ENCODE measurements at regions not wholly inside any gene's neighbourhood (a gene's known extent, or its start where the extent isn't known, plus 50 kb on each side); places are given as distances from the start of the nearest gene placed in this dataset.

DNA sequence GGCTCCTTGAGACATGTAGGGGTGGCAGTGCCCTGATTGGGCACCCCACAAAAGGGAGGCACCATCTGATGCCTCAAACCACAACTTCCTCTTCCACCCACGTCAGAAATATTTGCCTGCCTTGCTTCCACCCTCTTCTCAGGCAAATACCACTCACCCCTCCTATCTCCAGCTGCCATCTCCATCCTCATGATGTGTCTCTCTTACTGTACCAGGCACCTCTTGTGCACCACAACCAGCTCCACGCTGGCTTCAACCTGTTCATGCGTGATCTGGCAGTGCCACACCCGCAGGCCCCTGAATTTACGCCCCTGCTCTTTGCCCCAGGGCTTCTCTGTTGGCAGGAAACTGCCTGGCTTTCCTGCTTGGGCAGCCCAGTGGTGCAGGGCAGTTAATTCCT lies 87.8 kb upstream of the HSPA9 start:
- Histone ChIP-seq H3K4me3 (no peak overlapping the region), H3K4me1 (no peaks in the 10 kb centered on the region), H3K36me3 (no peaks in the 10 kb centered on the region), H3K9me3 (no peaks in the 10 kb centered on the region), H3K27ac (no peak overlapping the region), H3K27me3 (no peaks in the 10 kb centered on the region)
- intact Hi-C loops (cut with DNase I) = no loop called here
- peak in 1 of 2 donors; percentile 52 for DNase-seq (ENCODE audit: low spot score in 2 of 2)
- TF ChIP-seq, protein P1, sequence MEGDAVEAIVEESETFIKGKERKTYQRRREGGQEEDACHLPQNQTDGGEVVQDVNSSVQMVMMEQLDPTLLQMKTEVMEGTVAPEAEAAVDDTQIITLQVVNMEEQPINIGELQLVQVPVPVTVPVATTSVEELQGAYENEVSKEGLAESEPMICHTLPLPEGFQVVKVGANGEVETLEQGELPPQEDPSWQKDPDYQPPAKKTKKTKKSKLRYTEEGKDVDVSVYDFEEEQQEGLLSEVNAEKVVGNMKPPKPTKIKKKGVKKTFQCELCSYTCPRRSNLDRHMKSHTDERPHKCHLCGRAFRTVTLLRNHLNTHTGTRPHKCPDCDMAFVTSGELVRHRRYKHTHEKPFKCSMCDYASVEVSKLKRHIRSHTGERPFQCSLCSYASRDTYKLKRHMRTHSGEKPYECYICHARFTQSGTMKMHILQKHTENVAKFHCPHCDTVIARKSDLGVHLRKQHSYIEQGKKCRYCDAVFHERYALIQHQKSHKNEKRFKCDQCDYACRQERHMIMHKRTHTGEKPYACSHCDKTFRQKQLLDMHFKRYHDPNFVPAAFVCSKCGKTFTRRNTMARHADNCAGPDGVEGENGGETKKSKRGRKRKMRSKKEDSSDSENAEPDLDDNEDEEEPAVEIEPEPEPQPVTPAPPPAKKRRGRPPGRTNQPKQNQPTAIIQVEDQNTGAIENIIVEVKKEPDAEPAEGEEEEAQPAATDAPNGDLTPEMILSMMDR (IDR thresholded peaks at IDR 0.05) = no peak

DNA sequence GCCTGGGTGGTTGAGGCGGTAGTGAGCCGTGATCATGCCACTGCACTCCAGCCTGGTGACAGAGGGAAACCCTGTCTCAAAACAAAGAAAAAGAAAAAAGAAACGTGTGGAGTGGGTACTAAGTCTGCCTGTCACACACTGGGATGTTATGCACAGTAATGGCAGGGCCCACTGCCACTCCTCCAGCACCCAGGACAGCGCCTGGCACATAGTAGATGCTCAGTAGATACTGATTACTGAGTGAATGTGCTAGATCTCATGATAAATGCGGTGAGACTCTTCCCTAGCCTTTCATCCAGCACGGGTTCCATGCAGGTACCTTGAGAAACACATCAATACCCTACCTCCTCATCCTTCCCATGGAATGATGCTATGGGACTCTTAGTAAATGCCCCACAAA lies 87.4 kb upstream of the HSPA9 start:
- intact Hi-C loops (cut with DNase I) = no loop called here
- Histone ChIP-seq H3K36me3 (no peaks in the 10 kb centered on the region), H3K27me3 (no peaks in the 10 kb centered on the region), H3K4me1 (no peaks in the 10 kb centered on the region), H3K27ac (no peak overlapping the region), H3K4me3 (no peak overlapping the region), H3K9me3 (no peaks in the 10 kb centered on the region)
- TF ChIP-seq, protein P1 (IDR thresholded peaks at IDR 0.05) = no peak
- peak in 1 of 2 donors; percentile 49 for DNase-seq (ENCODE audit: low spot score in 2 of 2)

- no peak overlapping the region for H3K4me3 ChIP-seq
- intact Hi-C loops (cut with DNase I) = no loop called here
- H3K36me3 ChIP-seq = no peaks in the 10 kb centered on the region
- DNase-seq (ENCODE audit: low spot score in 2 of 2) = peak in 1 of 2 donors; percentile 38
- no peaks in the 10 kb centered on the region for H3K4me1 ChIP-seq
- H3K27ac ChIP-seq = no peak overlapping the region
- no peaks in the 10 kb centered on the region for H3K27me3 ChIP-seq
- H3K9me3 ChIP-seq = no peaks in the 10 kb centered on the region
- TF ChIP-seq, protein P1 (IDR thresholded peaks at IDR 0.05) = no peak
Measured at GRCh38 chr5:138661991-138662434, 86.8 kb upstream of the HSPA9 start.

DNA sequence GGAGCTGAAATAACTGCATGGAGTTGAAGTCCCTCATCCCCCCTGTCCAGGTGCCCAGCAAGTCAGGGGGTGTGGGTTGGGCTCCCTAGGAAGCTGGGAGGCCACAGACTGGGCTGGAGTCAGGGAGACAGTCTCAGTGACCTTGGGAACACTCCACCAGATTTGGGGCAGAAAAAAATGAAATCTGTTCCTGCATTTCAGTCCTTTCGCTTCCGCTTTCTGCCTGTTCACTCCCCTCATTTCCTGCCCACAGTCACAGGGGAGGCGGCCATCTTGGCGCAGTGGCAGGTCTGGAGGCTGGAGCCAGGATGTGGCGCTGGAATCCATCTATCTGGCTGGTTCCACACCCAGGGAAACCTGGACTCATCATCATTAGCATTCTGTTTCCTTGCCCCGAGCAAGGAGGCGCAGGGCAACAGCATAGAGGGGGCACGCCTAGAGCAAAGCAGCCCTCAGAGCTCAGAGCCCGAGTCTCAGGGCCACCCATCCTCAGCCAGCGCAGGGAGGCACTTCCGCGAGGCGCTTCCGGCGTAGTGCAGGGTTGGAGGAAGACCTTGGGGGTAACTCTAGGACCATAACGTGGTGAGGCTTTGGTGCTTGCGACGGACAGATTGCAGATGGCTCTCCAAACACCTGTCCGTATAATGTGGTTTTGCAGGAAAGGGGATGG lies 86.2 kb upstream of the HSPA9 start:
- Histone ChIP-seq H3K4me1 (no peaks in the 10 kb centered on the region), H3K9me3 (no peaks in the 10 kb centered on the region), H3K27ac (no peak overlapping the region), H3K36me3 (no peaks in the 10 kb centered on the region), H3K4me3 (no peak overlapping the region), H3K27me3 (no peaks in the 10 kb centered on the region)
- TF ChIP-seq, protein P1 (IDR thresholded peaks at IDR 0.05) = no peak
- DNase-seq (ENCODE audit: low spot score in 2 of 2) = peak in 1 of 2 donors; percentile 24
- intact Hi-C loops (cut with DNase I) = no loop called here

DNA sequence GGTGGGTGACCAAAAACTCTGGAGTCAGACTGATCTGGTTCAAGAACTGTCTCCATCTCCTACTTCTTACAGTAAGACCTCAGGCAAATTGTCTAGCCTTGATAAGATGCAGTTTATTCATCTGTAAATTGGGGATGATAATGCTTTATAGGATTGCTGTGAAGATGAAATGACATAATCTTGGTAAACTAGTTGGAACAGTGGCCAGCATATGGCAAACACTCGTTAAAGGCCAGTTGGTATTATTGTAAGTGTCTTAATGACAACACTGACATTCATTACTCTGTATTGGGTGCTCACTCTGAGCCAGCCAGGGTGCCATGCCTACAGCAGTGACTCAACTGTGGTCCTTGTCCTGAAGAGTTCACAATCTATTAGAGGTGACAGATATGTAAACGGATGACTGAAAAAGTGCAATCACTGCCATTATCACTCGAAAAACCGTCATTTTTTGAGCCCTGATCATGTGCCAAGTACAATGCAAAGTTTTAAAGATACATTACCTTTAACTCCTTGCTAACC lies 84.9 kb upstream of the HSPA9 start:
- DNase-seq (ENCODE audit: low spot score in 2 of 2) = peak in 1 of 2 donors; percentile 8
- H3K27me3 ChIP-seq = no peaks in the 10 kb centered on the region
- no peak overlapping the region for H3K4me3 ChIP-seq
- TF ChIP-seq, protein P1 (IDR thresholded peaks at IDR 0.05) = no peak
- intact Hi-C loops (cut with DNase I) = no loop called here
- no peaks in the 10 kb centered on the region for H3K36me3 ChIP-seq
- no peaks in the 10 kb centered on the region for H3K9me3 ChIP-seq
- no peak overlapping the region for H3K27ac ChIP-seq
- H3K4me1 ChIP-seq = no peaks in the 10 kb centered on the region
